ENCODE measurements at regions not wholly inside any gene's neighbourhood (a gene's known extent, or its start where the extent isn't known, plus 50 kb on each side); places are given as distances from the start of the nearest gene placed in this dataset.
A peak's percentile ranks its signal among the peaks of the same experiment; 100 is the strongest.
"Not testable (repeated sequence)": the region's sequence is repeated elsewhere in the genome, so short reads cannot be mapped to it uniquely, and the experiment has no call there.

DNA sequence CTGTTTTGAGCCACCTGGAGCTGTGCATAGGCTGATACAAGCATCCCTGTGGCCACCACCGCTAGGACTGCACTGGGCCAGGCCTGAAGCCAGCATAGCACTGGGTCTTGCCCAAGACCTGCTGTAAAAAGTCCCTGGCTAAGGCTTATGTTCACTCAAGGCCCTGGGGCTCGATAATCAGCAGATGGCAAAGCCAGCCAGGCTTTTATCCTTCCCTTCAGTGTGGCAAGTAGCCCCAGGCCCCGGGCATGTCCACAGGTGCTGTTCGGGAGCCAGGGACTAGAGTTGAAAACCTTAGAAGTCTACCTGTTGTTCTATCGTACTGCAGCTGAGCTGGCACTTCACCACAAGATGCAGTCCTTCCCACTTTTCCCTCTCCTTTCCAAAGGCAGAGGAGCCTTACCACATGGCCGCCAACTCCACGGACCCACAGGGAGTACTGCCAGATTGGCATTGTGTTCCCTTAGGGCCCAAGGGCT is 226.4 kb upstream of the ZNF217 start:
- Mint-ChIP-seq H3K27me3 (no peaks in the 10 kb centered on the region), H3K9me3 (peaks cover 7% of the 10 kb centered on the region), H3K27ac (no peak overlapping the region), H3K36me3 (peaks cover 7% of the 10 kb centered on the region), H3K4me3 (no peak overlapping the region), H3K4me1 (peaks cover 29% of the 10 kb centered on the region)
- no peak for DNase-seq
- CTCF ChIA-PET = no interaction called here

DNA sequence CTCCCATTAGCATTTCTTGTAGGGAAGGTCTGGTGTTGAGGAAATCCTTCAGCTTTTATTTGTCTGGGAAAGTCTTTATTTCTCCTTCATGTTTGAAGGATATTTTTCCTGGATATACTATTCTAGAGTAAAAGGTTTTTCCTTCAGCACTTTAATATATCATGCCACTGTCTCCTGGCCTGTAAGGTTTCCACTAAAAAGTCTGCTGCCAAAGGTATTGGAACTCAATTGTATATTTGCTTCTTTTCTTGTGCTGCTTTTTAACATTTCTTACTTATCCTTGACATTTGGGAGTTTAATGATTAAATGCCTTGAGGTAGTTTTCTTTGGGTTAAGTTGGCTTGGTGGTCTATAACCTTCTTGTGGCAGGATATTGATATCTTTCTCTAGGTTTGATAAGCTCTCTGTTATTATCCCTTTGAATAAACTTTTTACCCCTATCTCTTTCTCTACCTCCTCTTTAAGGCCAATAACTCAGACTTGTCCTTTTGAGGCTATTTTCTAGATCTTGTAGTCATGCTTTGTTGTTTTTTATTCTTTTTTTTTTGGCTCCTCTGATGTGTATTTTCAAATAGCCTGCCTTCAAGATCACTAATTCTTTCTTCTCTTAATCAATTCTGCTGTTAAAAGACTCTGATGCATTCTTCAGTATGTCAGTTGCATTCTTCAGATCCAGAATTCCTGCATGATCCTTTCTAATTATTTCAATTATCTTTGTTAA is 225.0 kb upstream of the ZNF217 start:
- no peaks in the 10 kb centered on the region for H3K27me3 Mint-ChIP-seq
- H3K36me3 Mint-ChIP-seq = peaks cover 7% of the 10 kb centered on the region
- peaks cover 42% of the 10 kb centered on the region for H3K4me1 Mint-ChIP-seq
- H3K27ac Mint-ChIP-seq = no peak overlapping the region
- peaks cover 7% of the 10 kb centered on the region for H3K9me3 Mint-ChIP-seq
- H3K4me3 Mint-ChIP-seq = no peak overlapping the region
- no peak for DNase-seq
- CTCF ChIA-PET = no interaction called here

DNA sequence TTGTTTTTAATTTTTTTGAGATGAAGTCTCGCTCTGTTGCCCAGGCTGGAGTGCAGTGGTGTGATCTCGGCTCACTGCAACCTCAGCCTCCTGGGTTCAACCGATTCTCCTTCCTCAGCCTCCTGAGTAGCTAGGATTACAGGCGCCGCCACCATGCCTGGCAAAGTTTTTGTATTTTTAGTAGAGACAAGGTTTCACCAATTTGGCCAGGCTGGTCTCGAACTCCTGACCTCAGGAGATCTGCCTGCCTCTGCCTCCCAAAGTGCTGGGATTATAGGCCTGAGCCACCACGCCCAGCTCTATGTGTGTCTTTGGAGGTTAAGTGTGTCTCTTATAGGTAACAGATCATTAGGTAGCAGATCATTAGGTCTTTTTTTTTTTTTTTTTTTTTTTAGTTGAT is 223.9 kb upstream of the ZNF217 start:
- H3K27ac Mint-ChIP-seq, H3K4me3 Mint-ChIP-seq, DNase-seq, H3K9me3 Mint-ChIP-seq, H3K36me3 Mint-ChIP-seq, H3K27me3 Mint-ChIP-seq: not testable (repeated sequence)
- H3K4me1 Mint-ChIP-seq = peaks cover 43% of the 10 kb centered on the region
- CTCF ChIA-PET = interaction anchor here (1.2 kb wide), 1 partner anchor 22 kb away, joined by 3 read pairs; no protein-coding TSS in a partner anchor

DNA sequence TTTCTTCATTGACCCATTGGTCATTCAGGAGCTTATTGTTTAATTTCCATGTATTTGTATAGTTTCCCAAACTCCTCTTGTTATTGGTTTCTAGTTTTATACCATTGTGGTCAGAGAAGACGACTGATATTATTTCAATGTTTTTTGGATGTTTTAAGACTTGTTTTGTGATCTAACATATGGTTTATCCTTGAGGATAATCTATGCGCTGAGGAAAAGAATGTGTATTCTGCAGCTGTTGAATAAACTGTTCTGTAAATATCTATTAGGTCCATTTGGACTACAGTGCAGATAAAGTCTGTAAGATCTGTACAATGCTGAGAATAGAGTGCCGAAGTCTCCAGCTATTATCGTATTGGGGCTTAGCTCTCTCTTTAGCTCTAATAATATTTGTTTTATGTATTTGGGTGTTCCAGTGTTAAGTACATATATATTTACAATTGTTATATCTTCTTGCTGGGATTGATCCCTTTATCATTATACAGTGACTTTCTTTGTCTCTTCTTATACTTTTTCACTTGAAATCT is 223.3 kb upstream of the ZNF217 start:
- CTCF ChIA-PET = interaction anchor here (1.2 kb wide), 1 partner anchor 23 kb away, joined by 3 read pairs; no protein-coding TSS in a partner anchor
- H3K27ac Mint-ChIP-seq = peak overlapping the region; percentile 73
- no peak overlapping the region for H3K4me3 Mint-ChIP-seq
- peaks cover 43% of the 10 kb centered on the region for H3K4me1 Mint-ChIP-seq
- peaks cover 7% of the 10 kb centered on the region for H3K36me3 Mint-ChIP-seq
- H3K9me3 Mint-ChIP-seq = peaks cover 9% of the 10 kb centered on the region
- DNase-seq = no peak
- H3K27me3 Mint-ChIP-seq = no peaks in the 10 kb centered on the region

DNA sequence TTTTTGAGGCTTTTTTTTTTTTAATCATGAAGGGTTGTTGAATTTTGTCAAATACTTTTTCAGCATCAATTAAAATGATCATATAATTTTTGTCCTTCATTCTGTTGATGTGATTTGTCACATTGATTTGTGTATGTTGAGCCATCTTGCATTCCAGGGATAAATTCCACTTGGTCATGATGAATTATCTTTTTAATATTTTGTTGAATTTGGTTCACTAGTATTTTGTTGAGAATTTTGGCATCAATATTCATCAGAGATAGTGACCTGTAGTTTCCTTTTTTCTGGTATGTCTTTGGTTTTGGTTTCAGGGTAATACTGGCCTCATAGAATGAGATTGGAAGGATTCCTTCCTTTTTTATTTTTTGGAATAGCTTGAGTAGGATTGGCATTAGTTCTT is 221.9 kb upstream of the ZNF217 start:
- Mint-ChIP-seq H3K27me3 (no peaks in the 10 kb centered on the region), H3K9me3 (peaks cover 9% of the 10 kb centered on the region), H3K4me1 (peaks cover 43% of the 10 kb centered on the region), H3K27ac (no peak overlapping the region), H3K36me3 (peaks cover 7% of the 10 kb centered on the region), H3K4me3 (no peak overlapping the region)
- CTCF ChIA-PET = no interaction called here
- DNase-seq = no peak

DNA sequence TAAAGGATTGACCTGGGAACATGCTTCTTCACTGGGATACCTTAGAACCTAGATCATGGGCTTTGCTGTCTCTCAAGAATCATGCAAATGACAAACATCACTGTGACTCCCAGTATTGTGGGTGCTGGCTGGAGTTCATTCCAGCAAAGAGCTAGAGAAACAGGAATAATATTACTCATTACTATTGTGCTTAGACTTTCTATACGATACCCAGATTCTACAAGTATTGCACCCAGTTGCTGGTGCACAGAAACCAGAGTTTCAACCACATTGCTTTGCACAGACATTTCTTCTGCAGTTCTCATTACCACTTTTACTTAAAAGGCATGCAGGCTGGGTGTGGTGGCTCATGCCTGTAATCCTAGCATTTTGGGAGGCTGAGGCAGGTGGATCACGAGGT is 220.4 kb upstream of the ZNF217 start:
- H3K9me3 Mint-ChIP-seq = peaks cover 6% of the 10 kb centered on the region
- no peaks in the 10 kb centered on the region for H3K27me3 Mint-ChIP-seq
- H3K27ac Mint-ChIP-seq = no peak overlapping the region
- peaks cover 4% of the 10 kb centered on the region for H3K36me3 Mint-ChIP-seq
- peaks cover 43% of the 10 kb centered on the region for H3K4me1 Mint-ChIP-seq
- CTCF ChIA-PET = no interaction called here
- H3K4me3 Mint-ChIP-seq = no peak overlapping the region
- no peak for DNase-seq

DNA sequence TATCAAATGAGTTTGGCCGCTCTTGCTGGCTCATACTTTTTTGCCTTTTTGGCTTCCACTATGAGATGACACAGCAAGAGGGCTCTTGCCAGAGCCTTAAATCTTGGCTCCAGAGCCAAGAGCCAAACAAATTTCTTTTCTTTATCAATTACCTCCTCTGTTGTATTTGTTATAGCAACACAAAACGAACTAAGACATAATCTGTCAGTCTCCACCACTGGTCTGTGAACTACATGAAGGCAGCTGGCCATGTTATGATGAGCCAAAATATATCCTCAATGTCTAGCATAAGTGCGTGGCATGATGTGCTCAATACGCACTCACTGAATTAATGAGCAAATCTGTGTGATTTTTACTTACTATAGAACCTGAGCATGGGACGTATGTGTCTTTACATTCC is 220.0 kb upstream of the ZNF217 start:
- CTCF ChIA-PET = no interaction called here
- peaks cover 40% of the 10 kb centered on the region for H3K4me1 Mint-ChIP-seq
- no peak overlapping the region for H3K27ac Mint-ChIP-seq
- DNase-seq = no peak
- peaks cover 4% of the 10 kb centered on the region for H3K9me3 Mint-ChIP-seq
- H3K4me3 Mint-ChIP-seq = no peak overlapping the region
- H3K36me3 Mint-ChIP-seq = peaks cover 4% of the 10 kb centered on the region
- no peaks in the 10 kb centered on the region for H3K27me3 Mint-ChIP-seq

DNA sequence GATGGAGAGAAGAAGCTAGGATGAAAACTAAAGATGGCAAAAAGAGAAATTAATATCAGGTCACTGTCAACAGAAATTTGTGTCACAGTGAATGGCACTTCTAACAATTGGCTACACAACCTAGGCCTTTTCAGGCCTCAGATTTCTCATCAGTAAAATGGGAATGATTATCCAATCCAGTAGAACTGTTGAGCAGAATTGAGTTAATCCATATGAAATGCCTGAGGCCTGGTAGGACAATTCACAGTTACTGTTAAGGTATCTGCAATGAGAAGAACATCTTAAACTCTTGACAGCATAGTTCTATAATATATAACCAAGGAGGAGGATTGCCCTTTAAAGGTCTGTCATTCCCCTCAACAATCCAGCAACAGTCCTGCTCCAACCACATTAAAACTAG is 217.9 kb upstream of the ZNF217 start:
- H3K9me3 Mint-ChIP-seq = peaks cover 2% of the 10 kb centered on the region
- peaks cover 28% of the 10 kb centered on the region for H3K4me1 Mint-ChIP-seq
- H3K4me3 Mint-ChIP-seq = no peak overlapping the region
- DNase-seq = no peak
- H3K27ac Mint-ChIP-seq = no peak overlapping the region
- H3K27me3 Mint-ChIP-seq = no peaks in the 10 kb centered on the region
- H3K36me3 Mint-ChIP-seq = no peaks in the 10 kb centered on the region
- CTCF ChIA-PET = interaction anchor here (0.6 kb wide), 1 partner anchor 60 kb away, joined by 3 read pairs; no protein-coding TSS in a partner anchor

DNA sequence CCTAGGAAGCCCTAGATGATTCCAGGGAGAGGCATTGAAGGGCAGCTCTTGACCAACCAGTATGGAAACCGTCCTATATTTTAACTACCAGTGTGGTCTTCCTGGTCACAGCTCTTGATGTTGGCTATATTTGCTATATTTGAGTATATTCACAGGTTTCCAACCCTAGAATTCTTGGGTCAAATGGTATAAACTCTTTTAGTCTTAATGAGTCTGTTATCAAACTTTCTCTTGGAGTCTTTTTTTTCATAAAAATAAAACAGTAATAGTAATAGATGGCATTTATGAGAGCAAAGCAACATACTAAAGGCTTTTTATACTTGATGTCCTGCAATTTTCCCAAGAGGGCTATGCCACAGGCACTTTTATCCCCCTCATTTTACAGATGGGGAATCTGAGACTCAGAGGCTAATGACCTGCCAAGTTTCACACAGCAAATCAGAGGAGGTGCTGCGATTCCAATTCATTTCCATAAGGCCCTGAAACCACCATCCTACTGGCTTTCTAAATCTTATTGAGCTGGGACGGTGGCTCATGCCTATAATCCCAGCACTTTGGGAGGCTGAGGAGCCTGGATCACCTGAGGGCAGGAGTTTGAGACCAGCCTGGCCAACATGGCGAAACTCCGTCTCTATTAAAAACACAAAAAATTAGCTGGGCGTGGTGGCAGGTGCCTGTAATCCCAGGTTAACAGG is 217.2 kb upstream of the ZNF217 start:
- Mint-ChIP-seq H3K9me3 (peaks cover 2% of the 10 kb centered on the region), H3K4me1 (peaks cover 21% of the 10 kb centered on the region), H3K36me3 (no peaks in the 10 kb centered on the region), H3K27me3 (no peaks in the 10 kb centered on the region), H3K27ac (no peak overlapping the region), H3K4me3 (no peak overlapping the region)
- CTCF ChIA-PET = no interaction called here
- no peak for DNase-seq

DNA sequence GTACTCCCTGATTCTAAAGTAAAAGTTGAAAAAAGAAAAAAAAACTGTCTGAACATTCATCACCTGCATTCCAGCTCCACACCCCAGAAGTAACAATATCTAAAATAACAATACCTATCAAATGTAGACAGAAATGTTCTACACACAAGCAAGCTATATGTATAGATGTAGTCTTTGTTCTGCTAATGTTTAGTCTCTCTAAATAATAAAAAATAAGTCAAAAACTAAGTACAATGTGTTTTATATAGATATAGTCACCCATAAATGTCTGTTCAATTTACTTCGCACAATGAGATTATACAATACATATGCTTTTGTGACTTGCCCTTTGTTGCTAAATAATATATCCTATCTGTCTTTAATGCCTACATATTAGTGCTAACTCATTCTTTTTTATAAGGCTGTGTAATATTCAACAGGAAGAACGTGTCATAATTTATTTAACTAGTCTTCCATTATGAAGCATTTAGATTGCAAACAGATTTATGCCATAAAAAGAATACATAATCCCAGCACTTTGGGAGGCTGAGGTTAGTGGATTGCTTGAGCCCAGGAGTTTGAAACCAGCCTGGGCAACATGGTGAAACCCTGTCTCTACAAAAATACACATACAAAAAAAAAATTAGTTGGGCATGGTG is 216.2 kb upstream of the ZNF217 start:
- no peak for DNase-seq
- H3K27ac Mint-ChIP-seq = no peak overlapping the region
- H3K4me3 Mint-ChIP-seq = no peak overlapping the region
- CTCF ChIA-PET = no interaction called here
- peaks cover 2% of the 10 kb centered on the region for H3K9me3 Mint-ChIP-seq
- no peaks in the 10 kb centered on the region for H3K27me3 Mint-ChIP-seq
- H3K4me1 Mint-ChIP-seq = peaks cover 12% of the 10 kb centered on the region
- H3K36me3 Mint-ChIP-seq = no peaks in the 10 kb centered on the region

DNA sequence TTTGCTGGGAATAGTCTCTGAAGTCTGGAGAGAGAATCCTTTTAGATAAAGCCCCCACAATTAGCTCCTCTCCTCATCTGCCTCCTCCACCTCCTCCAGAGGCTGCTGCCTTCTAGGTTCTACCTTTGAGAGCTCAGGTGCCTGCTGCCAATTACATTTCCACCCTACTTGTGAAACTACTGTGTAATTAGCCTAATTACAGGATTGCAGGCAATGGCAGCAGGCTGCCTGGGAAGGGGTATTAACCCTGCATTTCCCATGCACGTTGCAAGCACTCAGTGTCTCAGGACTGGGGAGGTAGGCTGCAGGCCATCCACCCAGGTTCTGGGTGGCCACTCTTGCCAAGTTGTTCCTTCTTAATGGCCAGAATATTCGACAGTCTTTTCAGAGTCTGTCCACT is 215.6 kb upstream of the ZNF217 start:
- no peak for DNase-seq
- no peak overlapping the region for H3K4me3 Mint-ChIP-seq
- H3K9me3 Mint-ChIP-seq = peaks cover 2% of the 10 kb centered on the region
- no peaks in the 10 kb centered on the region for H3K27me3 Mint-ChIP-seq
- no peak overlapping the region for H3K27ac Mint-ChIP-seq
- H3K36me3 Mint-ChIP-seq = no peaks in the 10 kb centered on the region
- H3K4me1 Mint-ChIP-seq = peaks cover 6% of the 10 kb centered on the region
- CTCF ChIA-PET = no interaction called here

DNA sequence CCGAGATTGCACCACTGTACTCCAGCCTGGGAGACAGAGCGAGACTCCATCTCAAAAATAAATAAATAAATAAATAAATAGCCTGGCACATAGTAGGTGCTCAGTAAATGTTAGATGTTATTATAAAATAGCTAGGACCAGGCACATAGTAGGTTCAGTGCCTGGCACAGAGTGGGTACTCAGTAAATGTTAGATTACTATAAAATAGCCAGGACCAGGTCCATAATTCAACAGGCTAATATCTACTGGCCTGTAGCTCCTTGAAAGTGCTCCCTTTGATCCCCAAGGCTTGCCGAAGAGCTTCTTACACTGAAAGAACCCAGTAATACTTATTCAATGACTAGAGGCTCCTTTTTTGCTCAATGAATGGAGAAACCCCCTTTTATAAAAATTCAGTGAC is 215.1 kb upstream of the ZNF217 start:
- H3K27me3 Mint-ChIP-seq = no peaks in the 10 kb centered on the region
- CTCF ChIA-PET = no interaction called here

DNA sequence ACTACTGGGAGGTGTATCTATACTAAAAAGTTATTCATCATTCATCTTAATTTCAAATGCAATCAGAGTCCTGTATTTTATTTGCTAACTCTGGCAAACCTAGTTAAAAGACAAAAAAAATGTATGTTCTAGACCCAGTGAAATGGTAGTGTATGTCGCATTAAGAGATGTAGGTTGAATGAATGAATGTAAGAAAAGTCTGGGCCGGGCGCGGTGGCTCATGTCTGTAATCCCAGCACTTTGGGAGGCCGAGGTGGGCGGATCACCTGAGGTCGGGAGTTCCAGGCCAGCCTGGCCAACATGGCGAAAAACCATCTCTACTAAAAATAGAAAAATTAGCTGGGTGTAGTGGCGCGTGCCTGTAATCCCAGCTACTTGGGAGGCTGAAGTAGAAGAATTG is 214.7 kb upstream of the ZNF217 start:
- CTCF ChIA-PET, H3K4me1 Mint-ChIP-seq, H3K4me3 Mint-ChIP-seq, H3K27me3 Mint-ChIP-seq, H3K36me3 Mint-ChIP-seq, H3K27ac Mint-ChIP-seq, H3K9me3 Mint-ChIP-seq, DNase-seq: not testable (repeated sequence)

More for the DNA sequence above, 215.1 kb upstream of the ZNF217 start:
- Mint-ChIP-seq H3K36me3 (no peaks in the 10 kb centered on the region), H3K4me3 (no peak overlapping the region), H3K27ac (no peak overlapping the region), H3K9me3 (peaks cover 2% of the 10 kb centered on the region), H3K4me1 (peaks cover 1% of the 10 kb centered on the region)
- no peak for DNase-seq

DNA sequence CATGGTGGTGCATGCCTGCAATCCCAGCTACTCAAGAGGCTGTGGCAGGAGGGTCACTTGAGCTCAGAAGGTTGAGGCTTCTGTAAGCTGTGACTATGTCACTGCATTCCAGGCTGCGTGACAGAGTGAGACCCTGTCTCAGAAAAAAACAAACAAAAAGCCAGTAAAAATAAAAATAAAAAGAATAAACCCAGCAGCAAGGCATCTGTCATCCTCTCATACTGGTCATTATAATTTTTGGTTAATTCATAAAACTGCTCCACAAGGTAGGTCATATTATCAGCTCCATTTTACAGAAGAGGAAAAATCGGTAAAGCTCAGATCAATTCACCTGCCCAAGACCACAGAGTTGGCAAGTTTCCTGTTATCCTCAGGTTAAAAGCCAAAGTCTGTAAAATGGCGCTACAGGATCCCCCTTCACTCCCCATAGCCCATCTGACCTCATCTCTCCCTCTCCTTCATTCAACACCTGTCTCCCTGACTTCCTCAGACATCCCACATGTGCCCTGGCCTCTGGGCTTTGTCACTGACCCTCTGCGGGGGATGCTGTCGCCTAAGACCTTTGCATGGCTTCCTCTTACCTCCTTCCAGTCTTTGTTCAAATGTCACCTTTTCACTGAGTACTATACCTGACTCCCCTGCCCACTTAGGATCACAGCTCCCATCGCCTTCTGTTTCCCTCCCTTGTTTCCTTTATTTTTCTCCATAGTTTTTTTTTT is 213.2 kb upstream of the ZNF217 start:
- H3K4me3 Mint-ChIP-seq = no peak overlapping the region
- peak overlapping the region; percentile 1 for H3K27ac Mint-ChIP-seq
- H3K9me3 Mint-ChIP-seq = no peaks in the 10 kb centered on the region
- H3K36me3 Mint-ChIP-seq = no peaks in the 10 kb centered on the region
- DNase-seq = no peak
- CTCF ChIA-PET = no interaction called here
- no peaks in the 10 kb centered on the region for H3K27me3 Mint-ChIP-seq
- H3K4me1 Mint-ChIP-seq = no peaks in the 10 kb centered on the region

Measured in activated naive CD4-positive, alpha-beta T cell treated with anti-CD3 and anti-CD28 coated beads, Interleukin-2, amount 10 ng/mL, durations not matched to agents 7 days and 5 days (primary cell).